GM13976 (cell line): ENCODE measurements at regions not wholly inside any gene's neighbourhood (a gene's known extent, or its start where the extent isn't known, plus 50 kb on each side); places are given as distances from the start of the nearest gene placed in this dataset.

Experiments
- DNase-seq: peaks from one replicate; pipeline ENCODE4 v3.0.0; 2012; ENCODE audit warnings: low spot score
- CTCF ChIP-seq: IDR thresholded peaks from 2 replicates; pipeline ENCODE4 v1.5.1; 2012; ENCODE audit warnings: borderline replicate concordance, mild to moderate bottlenecking; ENCODE audit not compliant: insufficient read depth; ENCODE audit errors: extremely low read depth, missing control alignments, control extremely low read depth
- in situ Hi-C: fragments of 300-500 bp; cut with MboI; formaldehyde crosslinking; loops from one replicate; pipeline ENCODE4 v1.12.0; 2022; ENCODE audit warnings: low sequenced_read_pairs, mixed read lengths, inconsistent platforms; ENCODE audit not compliant: unreplicated experiment

GRCh38 chr14:65263177-65263788 is 149.2 kb upstream of the FUT8 start:
- DNase-seq, result no peak
- in situ Hi-C loops, result no loop called here
- TF ChIP-seq CTCF, result no peak

GRCh38 chr14:65267856-65268255 is 144.7 kb upstream of the FUT8 start:
- in situ Hi-C loops, result no loop called here
- no peak for TF ChIP-seq CTCF
- no peak for DNase-seq

- DNase-seq, result no peak
- TF ChIP-seq CTCF, result no peak
- in situ Hi-C loops, result no loop called here
Observed at GRCh38 chr14:65268594-65268993, 143.9 kb upstream of the FUT8 start.

GRCh38 chr14:65269732-65270131 is 142.8 kb upstream of the FUT8 start:
- TF ChIP-seq CTCF, result no peak
- in situ Hi-C loops, result loop anchor here (5.0 kb wide), 1 partner anchor 32 kb away; no protein-coding TSS in a partner anchor
- no peak for DNase-seq

GRCh38 chr14:65277027-65277426 is 135.5 kb upstream of the FUT8 start:
- no peak for DNase-seq
- in situ Hi-C loops, result no loop called here
- TF ChIP-seq CTCF, result no peak

- in situ Hi-C loops, result no loop called here
- no peak for DNase-seq
Observed at GRCh38 chr14:65277580-65278270, 134.8 kb upstream of the FUT8 start.

More at GRCh38 chr14:65277580-65278270, 134.8 kb upstream of the FUT8 start:
- no peak for TF ChIP-seq CTCF
